Astrocyte (in vitro differentiated cells and primary cell): ENCODE measurements at regions not wholly inside any gene's neighbourhood (a gene's known extent, or its start where the extent isn't known, plus 50 kb on each side); places are given as distances from the start of the nearest gene placed in this dataset.

ENCODE experiments used
- EZH2 ChIP-seq: IDR thresholded peaks from 2 replicates; pipeline ENCODE4 v1.6.1; 2012; ENCODE audit warnings: mild to moderate bottlenecking, low read length, inconsistent platforms; ENCODE audit not compliant: insufficient read depth
- TF ChIP-seq, protein P1 (sequence below): IDR thresholded peaks from 2 replicates; pipeline ENCODE4 v1.5.1; 2011; ENCODE audit warnings: low read depth, mild to moderate bottlenecking, inconsistent platforms, low read length, moderate library complexity; ENCODE audit not compliant: insufficient read depth

DNA sequence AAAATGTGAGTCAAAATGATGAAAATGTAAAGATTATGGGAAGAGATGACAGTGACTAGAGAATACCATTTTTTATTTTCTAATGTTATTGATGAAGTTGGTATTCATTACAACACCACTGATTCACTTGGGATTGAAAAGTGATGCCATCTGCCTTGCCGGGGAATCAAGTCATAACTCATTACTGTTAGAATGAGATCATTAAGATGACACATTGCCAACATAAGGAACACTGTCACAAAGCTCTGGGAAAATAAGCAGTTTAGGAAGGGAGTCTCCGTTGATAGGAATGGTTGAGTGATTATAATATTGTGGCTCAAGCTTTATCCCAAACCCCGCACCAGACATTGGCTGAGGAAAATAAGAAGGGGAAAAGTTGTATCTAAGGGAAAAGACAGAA is 121.5 kb upstream of the PLPP4 start:
- TF ChIP-seq, protein P1, sequence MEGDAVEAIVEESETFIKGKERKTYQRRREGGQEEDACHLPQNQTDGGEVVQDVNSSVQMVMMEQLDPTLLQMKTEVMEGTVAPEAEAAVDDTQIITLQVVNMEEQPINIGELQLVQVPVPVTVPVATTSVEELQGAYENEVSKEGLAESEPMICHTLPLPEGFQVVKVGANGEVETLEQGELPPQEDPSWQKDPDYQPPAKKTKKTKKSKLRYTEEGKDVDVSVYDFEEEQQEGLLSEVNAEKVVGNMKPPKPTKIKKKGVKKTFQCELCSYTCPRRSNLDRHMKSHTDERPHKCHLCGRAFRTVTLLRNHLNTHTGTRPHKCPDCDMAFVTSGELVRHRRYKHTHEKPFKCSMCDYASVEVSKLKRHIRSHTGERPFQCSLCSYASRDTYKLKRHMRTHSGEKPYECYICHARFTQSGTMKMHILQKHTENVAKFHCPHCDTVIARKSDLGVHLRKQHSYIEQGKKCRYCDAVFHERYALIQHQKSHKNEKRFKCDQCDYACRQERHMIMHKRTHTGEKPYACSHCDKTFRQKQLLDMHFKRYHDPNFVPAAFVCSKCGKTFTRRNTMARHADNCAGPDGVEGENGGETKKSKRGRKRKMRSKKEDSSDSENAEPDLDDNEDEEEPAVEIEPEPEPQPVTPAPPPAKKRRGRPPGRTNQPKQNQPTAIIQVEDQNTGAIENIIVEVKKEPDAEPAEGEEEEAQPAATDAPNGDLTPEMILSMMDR, result no peak
- no peak for TF ChIP-seq EZH2
